ENCODE measurements at regions not wholly inside any gene's neighbourhood (a gene's known extent, or its start where the extent isn't known, plus 50 kb on each side); places are given as distances from the start of the nearest gene placed in this dataset.

DNA sequence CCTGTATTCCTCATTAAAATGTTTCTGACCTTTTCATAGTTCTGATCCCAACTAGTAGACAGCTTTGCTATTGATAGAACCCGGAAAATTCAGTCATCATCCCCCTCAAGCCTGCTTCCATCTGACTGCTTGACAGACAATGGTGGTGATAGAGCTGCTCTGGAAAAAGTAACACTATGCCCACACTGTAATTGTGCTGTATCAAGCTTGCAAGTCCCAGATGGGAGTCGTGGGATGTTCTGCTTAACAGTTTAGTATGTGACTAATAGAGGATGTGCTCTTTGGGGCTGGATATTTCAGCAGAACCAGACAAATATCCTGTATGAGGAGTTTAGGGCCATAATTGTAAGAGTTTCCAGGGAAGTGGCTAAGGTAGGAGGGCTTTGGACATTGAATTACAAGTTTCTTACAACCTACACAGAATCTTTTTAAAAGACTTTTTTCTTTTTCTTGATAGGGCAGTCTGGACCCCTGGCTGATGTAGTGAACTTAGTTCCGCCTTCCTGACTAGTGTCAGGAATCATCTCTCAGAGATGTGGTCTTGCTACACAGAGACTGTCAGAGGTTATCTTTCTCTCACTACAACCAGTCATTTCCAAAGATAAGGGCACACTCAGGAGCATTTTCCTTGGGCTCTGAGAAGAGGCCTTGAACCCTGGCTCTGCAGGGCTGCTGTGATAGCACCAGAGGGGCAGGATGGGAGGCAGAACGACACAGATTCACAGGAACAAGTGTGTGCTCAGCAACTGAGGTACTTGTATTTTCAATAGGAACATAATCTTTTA is 158.0 kb upstream of the RBMS1 start:
- no peaks in the 10 kb centered on the region for H3K27me3 ChIP-seq (ENCODE audit: insufficient read depth, poor library complexity, severe bottlenecking)
- DNase-seq (ENCODE audit: low read depth in 1 of 2, low spot score in 1 of 2) = peak in 1 of 2 experiments; percentile 2
- H3K4me3 ChIP-seq (replicated peaks; ENCODE audit: insufficient read depth, low read length) = no peak overlapping the region
- H3K27ac ChIP-seq (replicated peaks) = peak overlapping the region; percentile 53
- TF ChIP-seq POLR2AphosphoS5 (IDR thresholded peaks at IDR 0.05; ENCODE audit: low read depth) (no peak), GABPA (IDR thresholded peaks at IDR 0.05; ENCODE audit: low read depth) (no peak), SPI1 (IDR thresholded peaks at IDR 0.05; ENCODE audit: borderline replicate concordance, low read depth) (no peak)
- TF ChIP-seq, protein P1, sequence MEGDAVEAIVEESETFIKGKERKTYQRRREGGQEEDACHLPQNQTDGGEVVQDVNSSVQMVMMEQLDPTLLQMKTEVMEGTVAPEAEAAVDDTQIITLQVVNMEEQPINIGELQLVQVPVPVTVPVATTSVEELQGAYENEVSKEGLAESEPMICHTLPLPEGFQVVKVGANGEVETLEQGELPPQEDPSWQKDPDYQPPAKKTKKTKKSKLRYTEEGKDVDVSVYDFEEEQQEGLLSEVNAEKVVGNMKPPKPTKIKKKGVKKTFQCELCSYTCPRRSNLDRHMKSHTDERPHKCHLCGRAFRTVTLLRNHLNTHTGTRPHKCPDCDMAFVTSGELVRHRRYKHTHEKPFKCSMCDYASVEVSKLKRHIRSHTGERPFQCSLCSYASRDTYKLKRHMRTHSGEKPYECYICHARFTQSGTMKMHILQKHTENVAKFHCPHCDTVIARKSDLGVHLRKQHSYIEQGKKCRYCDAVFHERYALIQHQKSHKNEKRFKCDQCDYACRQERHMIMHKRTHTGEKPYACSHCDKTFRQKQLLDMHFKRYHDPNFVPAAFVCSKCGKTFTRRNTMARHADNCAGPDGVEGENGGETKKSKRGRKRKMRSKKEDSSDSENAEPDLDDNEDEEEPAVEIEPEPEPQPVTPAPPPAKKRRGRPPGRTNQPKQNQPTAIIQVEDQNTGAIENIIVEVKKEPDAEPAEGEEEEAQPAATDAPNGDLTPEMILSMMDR (IDR thresholded peaks at IDR 0.05; ENCODE audit: insufficient read depth, low read length) = no peak
- TF ChIP-seq, protein P2, sequence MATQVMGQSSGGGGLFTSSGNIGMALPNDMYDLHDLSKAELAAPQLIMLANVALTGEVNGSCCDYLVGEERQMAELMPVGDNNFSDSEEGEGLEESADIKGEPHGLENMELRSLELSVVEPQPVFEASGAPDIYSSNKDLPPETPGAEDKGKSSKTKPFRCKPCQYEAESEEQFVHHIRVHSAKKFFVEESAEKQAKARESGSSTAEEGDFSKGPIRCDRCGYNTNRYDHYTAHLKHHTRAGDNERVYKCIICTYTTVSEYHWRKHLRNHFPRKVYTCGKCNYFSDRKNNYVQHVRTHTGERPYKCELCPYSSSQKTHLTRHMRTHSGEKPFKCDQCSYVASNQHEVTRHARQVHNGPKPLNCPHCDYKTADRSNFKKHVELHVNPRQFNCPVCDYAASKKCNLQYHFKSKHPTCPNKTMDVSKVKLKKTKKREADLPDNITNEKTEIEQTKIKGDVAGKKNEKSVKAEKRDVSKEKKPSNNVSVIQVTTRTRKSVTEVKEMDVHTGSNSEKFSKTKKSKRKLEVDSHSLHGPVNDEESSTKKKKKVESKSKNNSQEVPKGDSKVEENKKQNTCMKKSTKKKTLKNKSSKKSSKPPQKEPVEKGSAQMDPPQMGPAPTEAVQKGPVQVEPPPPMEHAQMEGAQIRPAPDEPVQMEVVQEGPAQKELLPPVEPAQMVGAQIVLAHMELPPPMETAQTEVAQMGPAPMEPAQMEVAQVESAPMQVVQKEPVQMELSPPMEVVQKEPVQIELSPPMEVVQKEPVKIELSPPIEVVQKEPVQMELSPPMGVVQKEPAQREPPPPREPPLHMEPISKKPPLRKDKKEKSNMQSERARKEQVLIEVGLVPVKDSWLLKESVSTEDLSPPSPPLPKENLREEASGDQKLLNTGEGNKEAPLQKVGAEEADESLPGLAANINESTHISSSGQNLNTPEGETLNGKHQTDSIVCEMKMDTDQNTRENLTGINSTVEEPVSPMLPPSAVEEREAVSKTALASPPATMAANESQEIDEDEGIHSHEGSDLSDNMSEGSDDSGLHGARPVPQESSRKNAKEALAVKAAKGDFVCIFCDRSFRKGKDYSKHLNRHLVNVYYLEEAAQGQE (IDR thresholded peaks at IDR 0.05; ENCODE audit: insufficient replicate concordance, low read depth) = no peak

DNA sequence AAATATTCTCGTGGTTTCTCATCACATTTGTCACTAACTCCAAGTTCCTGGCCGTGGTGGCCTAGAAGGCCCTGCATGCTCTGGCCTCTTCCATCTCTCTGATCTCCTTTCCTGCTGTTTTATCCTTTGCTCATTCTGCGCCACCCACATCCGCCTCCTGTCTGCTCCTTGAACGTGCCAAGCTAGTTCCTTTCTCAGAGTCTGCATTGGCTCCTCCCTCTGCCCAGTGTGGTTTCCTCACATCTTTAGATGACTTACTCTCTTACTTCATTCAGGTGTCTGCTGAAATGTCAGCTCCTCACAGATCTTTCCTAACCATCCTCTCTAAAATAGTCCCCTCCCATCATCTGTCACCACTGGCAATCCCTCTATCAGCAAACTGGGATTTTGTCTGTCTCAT is 158.6 kb upstream of the RBMS1 start:
- DNase-seq (ENCODE audit: low read depth in 1 of 2, low spot score in 1 of 2) = peak; percentile 86 to 91
- no peaks in the 10 kb centered on the region for H3K27me3 ChIP-seq (ENCODE audit: insufficient read depth, poor library complexity, severe bottlenecking)
- no peak for TF ChIP-seq POLR2AphosphoS5 (IDR thresholded peaks at IDR 0.05; ENCODE audit: low read depth)
- peak; percentile 63; the same call in 1 of the 2 replicates for TF ChIP-seq SPI1 (IDR thresholded peaks at IDR 0.05; ENCODE audit: borderline replicate concordance, low read depth)
- peak overlapping the region; percentile 53 for H3K27ac ChIP-seq (replicated peaks)
- no peak overlapping the region for H3K4me3 ChIP-seq (replicated peaks; ENCODE audit: insufficient read depth, low read length)

DNA sequence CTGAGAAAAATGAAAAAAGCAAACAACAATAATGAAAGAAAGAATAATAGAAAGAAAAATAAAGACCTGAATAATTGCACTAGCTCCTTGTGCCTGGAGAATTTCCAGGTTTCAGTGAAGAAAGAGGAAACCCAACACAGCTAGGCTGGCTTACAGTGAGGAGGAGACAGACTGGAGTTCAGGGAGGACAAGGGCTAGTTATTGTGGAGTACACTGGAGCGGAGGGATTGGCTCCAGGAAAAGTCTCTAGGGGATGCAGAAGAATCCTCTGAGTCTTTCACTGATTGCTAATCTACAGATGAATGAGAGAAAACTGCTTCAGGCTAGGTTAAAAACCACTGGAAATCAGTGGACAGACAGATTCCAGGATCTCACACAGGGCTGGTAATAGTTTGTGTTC is 163.6 kb upstream of the RBMS1 start:
- TF ChIP-seq GABPA (IDR thresholded peaks at IDR 0.05; ENCODE audit: low read depth) = no peak
- TF ChIP-seq SPI1 (IDR thresholded peaks at IDR 0.05; ENCODE audit: borderline replicate concordance, low read depth) = no peak
- no peak for TF ChIP-seq POLR2AphosphoS5 (IDR thresholded peaks at IDR 0.05; ENCODE audit: low read depth)
- TF ChIP-seq, protein P1 (IDR thresholded peaks at IDR 0.05; ENCODE audit: insufficient read depth, low read length) = no peak
- TF ChIP-seq, protein P2 (IDR thresholded peaks at IDR 0.05; ENCODE audit: insufficient replicate concordance, low read depth) = no peak
- no peak for DNase-seq (ENCODE audit: low read depth in 1 of 2, low spot score in 1 of 2)
- Histone ChIP-seq H3K27ac (replicated peaks) (no peak overlapping the region), H3K27me3 (ENCODE audit: insufficient read depth, poor library complexity, severe bottlenecking) (no peaks in the 10 kb centered on the region), H3K4me3 (replicated peaks; ENCODE audit: insufficient read depth, low read length) (no peak overlapping the region)

DNA sequence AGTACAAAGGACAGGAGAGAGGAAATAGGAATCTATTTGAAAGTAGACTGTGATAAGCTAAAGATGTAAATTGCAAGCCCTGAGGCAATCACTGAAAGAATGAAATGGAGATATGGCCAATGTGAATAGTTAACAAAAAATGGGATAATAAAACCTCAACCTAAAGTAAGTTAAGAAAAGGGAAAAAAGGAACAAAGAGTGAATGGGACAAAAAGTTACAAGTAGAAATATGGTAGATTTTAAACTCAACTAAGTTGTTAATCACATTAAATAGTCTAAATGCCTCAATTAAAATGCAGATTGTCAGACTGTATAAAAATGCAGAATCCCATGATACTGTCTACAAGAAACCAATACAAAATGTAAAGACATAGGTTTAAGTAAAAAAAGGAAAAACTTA is 165.2 kb upstream of the RBMS1 start:
- no peak for DNase-seq (ENCODE audit: low read depth in 1 of 2, low spot score in 1 of 2)
- Histone ChIP-seq H3K4me3 (replicated peaks; ENCODE audit: insufficient read depth, low read length) (no peak overlapping the region), H3K27ac (replicated peaks) (no peak overlapping the region), H3K27me3 (ENCODE audit: insufficient read depth, poor library complexity, severe bottlenecking) (no peaks in the 10 kb centered on the region)
- TF ChIP-seq POLR2AphosphoS5 (IDR thresholded peaks at IDR 0.05; ENCODE audit: low read depth) (no peak), SPI1 (IDR thresholded peaks at IDR 0.05; ENCODE audit: borderline replicate concordance, low read depth) (no peak), GABPA (IDR thresholded peaks at IDR 0.05; ENCODE audit: low read depth) (no peak)
- TF ChIP-seq, protein P2 (IDR thresholded peaks at IDR 0.05; ENCODE audit: insufficient replicate concordance, low read depth) = no peak
- TF ChIP-seq, protein P1 (IDR thresholded peaks at IDR 0.05; ENCODE audit: insufficient read depth, low read length) = no peak
